SK-N-SH treated with all-trans-retinoic acid at 6 μM for 48 hours (cell line): ENCODE measurements at regions not wholly inside any gene's neighbourhood (a gene's known extent, or its start where the extent isn't known, plus 50 kb on each side); places are given as distances from the start of the nearest gene placed in this dataset.

Experiments
- BACH2 ChIP-seq: fragments of 250-450 bp; sonication (Bioruptor Pico); IDR thresholded peaks from 2 replicates; pipeline ENCODE4 v1.9.0; 2021; ENCODE audit warnings: mild to moderate bottlenecking, borderline replicate concordance
- CREB5 ChIP-seq: fragments of 250-450 bp; sonication (Bioruptor Pico); IDR thresholded peaks from 2 replicates; pipeline ENCODE4 v1.5.1; 2020; ENCODE audit warnings: low read depth, mild to moderate bottlenecking, moderate library complexity
- CSDC2 ChIP-seq: fragments of 250-450 bp; sonication (Bioruptor Pico); IDR thresholded peaks from 2 replicates; pipeline ENCODE4 v1.5.0; 2020; ENCODE audit warnings: mild to moderate bottlenecking, moderate library complexity
- GLIS3 ChIP-seq: fragments of 250-450 bp; sonication (Bioruptor Pico); IDR thresholded peaks from 2 replicates; pipeline ENCODE4 v1.5.0; 2020; ENCODE audit warnings: mild to moderate bottlenecking, moderate library complexity
- ISL1 ChIP-seq: fragments of 250-450 bp; sonication (Bioruptor Pico); IDR thresholded peaks from 2 replicates; pipeline ENCODE4 v2.1.2; 2022; ENCODE audit warnings: mild to moderate bottlenecking, moderate library complexity
- SNAI2 ChIP-seq: fragments of 250-450 bp; sonication (Bioruptor Pico); IDR thresholded peaks from 2 replicates; pipeline ENCODE4 v1.5.0; 2020; ENCODE audit warnings: mild to moderate bottlenecking, moderate library complexity
- TCF4 ChIP-seq: fragments of 250-450 bp; sonication (Bioruptor Pico); IDR thresholded peaks from 2 replicates; pipeline ENCODE4 v1.8.0; 2021; ENCODE audit warnings: mild to moderate bottlenecking, moderate library complexity, borderline replicate concordance
- TOX ChIP-seq: fragments of 250-450 bp; sonication (Bioruptor Pico); IDR thresholded peaks from 2 replicates; pipeline ENCODE4 v1.8.0; 2021; ENCODE audit warnings: mild to moderate bottlenecking, moderate library complexity, borderline replicate concordance
- TSHZ2 ChIP-seq: fragments of 250-450 bp; sonication (Bioruptor Pico); IDR thresholded peaks from 2 replicates; pipeline ENCODE4 v1.5.0; 2020; ENCODE audit warnings: mild to moderate bottlenecking, moderate library complexity
- ZFP3 ChIP-seq: fragments of 250-450 bp; sonication (Bioruptor Pico); IDR thresholded peaks from 2 replicates; pipeline ENCODE4 v1.5.0; 2020; ENCODE audit warnings: mild to moderate bottlenecking, moderate library complexity
- ZFP30 ChIP-seq: fragments of 450-650 bp; formaldehyde crosslinking; IDR thresholded peaks from 2 replicates; pipeline ENCODE4 v1.5.0; 2022; ENCODE audit warnings: mild to moderate bottlenecking, moderate library complexity
- ZNF565 ChIP-seq: fragments of 450-650 bp; formaldehyde crosslinking; conservative IDR thresholded peaks from 2 replicates; pipeline ENCODE4 v1.5.0; 2020; ENCODE audit warnings: low read depth, mild to moderate bottlenecking, moderate library complexity
- ZNF8 ChIP-seq: fragments of 450-650 bp; formaldehyde crosslinking; IDR thresholded peaks from 2 replicates; pipeline ENCODE4 v1.5.0; 2020; ENCODE audit warnings: mild to moderate bottlenecking, moderate library complexity
- TF ChIP-seq, protein P1 (sequence below): fragments of 250-450 bp; sonication (Bioruptor Pico); IDR thresholded peaks from 2 replicates; pipeline ENCODE4 v1.8.0; 2020; ENCODE audit warnings: mild to moderate bottlenecking, moderate library complexity, borderline replicate concordance

DNA sequence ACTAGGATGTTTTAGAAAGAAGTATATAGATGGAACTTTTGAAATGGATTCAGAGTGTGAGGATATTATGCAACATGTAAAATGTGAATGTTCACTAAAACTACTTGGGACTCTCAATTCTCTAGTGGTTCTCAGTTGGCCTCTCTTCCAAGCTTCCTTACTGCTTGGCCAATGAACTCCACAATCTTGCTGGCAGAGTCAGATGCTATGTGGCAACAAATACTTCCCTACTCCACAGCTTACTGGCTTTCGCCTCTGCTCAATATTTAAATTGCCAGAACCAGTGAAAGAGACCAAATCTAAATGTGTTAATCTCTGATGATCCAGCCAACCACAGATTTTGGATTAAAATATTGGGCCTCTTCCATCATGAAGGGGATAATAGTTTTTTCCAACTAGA, 138.4 kb downstream of the HTR1B start:
- TF ChIP-seq ZNF565 (CRISPR knock-in tag) (no peak), TSHZ2 (CRISPR knock-in tag) (no peak), SNAI2 (CRISPR knock-in tag) (no peak), ZFP3 (CRISPR knock-in tag) (no peak), CSDC2 (CRISPR knock-in tag) (no peak), ISL1 (CRISPR knock-in tag) (no peak), TOX (no peak), BACH2 (no peak), TCF4 (CRISPR knock-in tag) (no peak), ZNF8 (CRISPR knock-in tag) (no peak), ZFP30 (CRISPR knock-in tag) (no peak), GLIS3 (CRISPR knock-in tag) (no peak), CREB5 (CRISPR knock-in tag) (no peak)
- TF ChIP-seq, protein P1, sequence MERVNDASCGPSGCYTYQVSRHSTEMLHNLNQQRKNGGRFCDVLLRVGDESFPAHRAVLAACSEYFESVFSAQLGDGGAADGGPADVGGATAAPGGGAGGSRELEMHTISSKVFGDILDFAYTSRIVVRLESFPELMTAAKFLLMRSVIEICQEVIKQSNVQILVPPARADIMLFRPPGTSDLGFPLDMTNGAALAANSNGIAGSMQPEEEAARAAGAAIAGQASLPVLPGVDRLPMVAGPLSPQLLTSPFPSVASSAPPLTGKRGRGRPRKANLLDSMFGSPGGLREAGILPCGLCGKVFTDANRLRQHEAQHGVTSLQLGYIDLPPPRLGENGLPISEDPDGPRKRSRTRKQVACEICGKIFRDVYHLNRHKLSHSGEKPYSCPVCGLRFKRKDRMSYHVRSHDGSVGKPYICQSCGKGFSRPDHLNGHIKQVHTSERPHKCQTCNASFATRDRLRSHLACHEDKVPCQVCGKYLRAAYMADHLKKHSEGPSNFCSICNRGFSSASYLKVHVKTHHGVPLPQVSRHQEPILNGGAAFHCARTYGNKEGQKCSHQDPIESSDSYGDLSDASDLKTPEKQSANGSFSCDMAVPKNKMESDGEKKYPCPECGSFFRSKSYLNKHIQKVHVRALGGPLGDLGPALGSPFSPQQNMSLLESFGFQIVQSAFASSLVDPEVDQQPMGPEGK (CRISPR knock-in tag): no peak
